ENCODE measurements at regions not wholly inside any gene's neighbourhood (a gene's known extent, or its start where the extent isn't known, plus 50 kb on each side); places are given as distances from the start of the nearest gene placed in this dataset.

- TF ChIP-seq CTCF (IDR thresholded peaks at IDR 0.05) (no peak), POLR2A (IDR thresholded peaks at IDR 0.05) (no peak)
These were observed 173.9 kb upstream of the ERBB4 start for GRCh38 chr2:212712466-212712865.

All from esophagus squamous epithelium (tissue), 4 donors.